ENCODE measurements at regions not wholly inside any gene's neighbourhood (a gene's known extent, or its start where the extent isn't known, plus 50 kb on each side); places are given as distances from the start of the nearest gene placed in this dataset.

DNA sequence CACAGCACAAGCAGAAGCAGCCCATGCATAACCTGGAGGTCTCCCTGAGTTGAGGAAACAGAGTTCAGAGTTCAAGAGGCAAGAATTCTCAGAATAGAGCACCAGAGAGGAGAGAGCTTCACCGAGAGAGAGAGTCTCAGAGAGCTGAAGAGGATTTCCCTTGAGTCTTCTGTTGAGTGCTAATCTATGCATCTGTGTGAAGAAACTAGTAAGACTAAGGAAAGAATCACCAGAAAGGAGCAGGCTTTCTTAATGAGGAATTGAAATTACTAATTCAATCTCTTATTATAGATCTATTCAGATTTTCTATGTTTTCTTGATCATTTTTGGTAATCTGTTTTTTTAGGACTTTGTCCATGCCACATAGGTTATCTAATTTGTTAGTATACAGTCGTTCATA is 89.3 kb upstream of the CTAGE1 start:
- Mint-ChIP-seq H3K4me1 (no peaks in the 10 kb centered on the region), H3K27me3 (ENCODE audit: insufficient read depth, low read depth) (no peaks in the 10 kb centered on the region), H3K36me3 (no peaks in the 10 kb centered on the region), H3K4me3 (no peak overlapping the region), H3K27ac (no peak overlapping the region), H3K9me3 (no peaks in the 10 kb centered on the region)
- Histone ChIP-seq H3K27me3 (no peaks in the 10 kb centered on the region), H3F3A (ENCODE audit: low read depth) (no peaks in the 10 kb centered on the region), H2AFZ (replicated peaks) (no peak overlapping the region), H3K36me3 (no peaks in the 10 kb centered on the region), H3K27ac (no peak overlapping the region), H3K4me3 (no peak overlapping the region), H4K20me1 (ENCODE audit: low read depth) (no peaks in the 10 kb centered on the region), H3K4me2 (no peak overlapping the region), H3K79me2 (ENCODE audit: low read depth) (no peaks in the 10 kb centered on the region), H3K9ac (no peak overlapping the region), H3K4me1 (no peaks in the 10 kb centered on the region), H3K9me3 (ENCODE audit: low read depth) (no peaks in the 10 kb centered on the region)
- no peak for DNase-seq (ENCODE audit: low spot score)
- TF ChIP-seq EZH2phosphoT487 (IDR thresholded peaks at IDR 0.05) (no peak), EZH2 (IDR thresholded peaks at IDR 0.05) (no peak), CTCF (IDR thresholded peaks at IDR 0.05) (no peak)

GRCh38 chr18:22509423-22509822 is 91.7 kb upstream of the CTAGE1 start:
- Mint-ChIP-seq H3K4me3 (no peak overlapping the region), H3K36me3 (no peaks in the 10 kb centered on the region), H3K27ac (no peak overlapping the region), H3K27me3 (ENCODE audit: insufficient read depth, low read depth) (no peaks in the 10 kb centered on the region), H3K9me3 (no peaks in the 10 kb centered on the region), H3K4me1 (no peaks in the 10 kb centered on the region)
- Histone ChIP-seq H4K20me1 (ENCODE audit: low read depth) (no peaks in the 10 kb centered on the region), H3K4me3 (no peak overlapping the region), H3K4me2 (no peak overlapping the region), H3K4me1 (no peaks in the 10 kb centered on the region), H3K9ac (no peak overlapping the region), H3K9me3 (ENCODE audit: low read depth) (no peaks in the 10 kb centered on the region), H3K36me3 (no peaks in the 10 kb centered on the region), H3K27ac (no peak overlapping the region), H2AFZ (replicated peaks) (no peak overlapping the region), H3K79me2 (ENCODE audit: low read depth) (no peaks in the 10 kb centered on the region), H3F3A (ENCODE audit: low read depth) (no peaks in the 10 kb centered on the region), H3K27me3 (no peaks in the 10 kb centered on the region)
- TF ChIP-seq CTCF (IDR thresholded peaks at IDR 0.05) (no peak), EZH2phosphoT487 (IDR thresholded peaks at IDR 0.05) (no peak), EZH2 (IDR thresholded peaks at IDR 0.05) (no peak)
- no peak for DNase-seq (ENCODE audit: low spot score)

DNA sequence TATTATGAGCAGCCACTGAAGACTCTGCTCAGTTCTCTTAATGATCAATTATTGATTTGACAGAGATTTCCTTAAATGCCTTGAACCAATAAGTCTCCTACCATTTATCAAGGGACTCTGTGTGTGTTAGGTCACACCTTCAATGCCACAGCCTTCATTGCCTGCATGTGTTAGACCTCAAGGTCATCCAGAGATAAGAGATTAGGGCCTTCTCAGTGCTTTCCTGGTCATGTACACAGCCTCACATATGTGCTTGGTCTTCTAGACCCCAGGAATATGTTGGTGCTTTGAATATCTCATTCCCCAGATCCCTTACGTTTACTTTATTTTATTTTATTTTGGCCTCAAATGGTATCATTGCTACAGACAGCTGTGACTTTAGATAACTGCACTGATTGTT is 93.0 kb upstream of the CTAGE1 start:
- no peaks in the 10 kb centered on the region for H3K79me2 ChIP-seq (ENCODE audit: low read depth)
- H3K27me3 ChIP-seq, result no peaks in the 10 kb centered on the region
- H2AFZ ChIP-seq (replicated peaks), result no peak overlapping the region
- Mint-ChIP-seq H3K36me3 (no peaks in the 10 kb centered on the region), H3K27me3 (ENCODE audit: insufficient read depth, low read depth) (no peaks in the 10 kb centered on the region), H3K4me1 (no peaks in the 10 kb centered on the region), H3K9me3 (no peaks in the 10 kb centered on the region), H3K27ac (no peak overlapping the region), H3K4me3 (no peak overlapping the region)
- H3F3A ChIP-seq (ENCODE audit: low read depth), result no peaks in the 10 kb centered on the region
- no peaks in the 10 kb centered on the region for H4K20me1 ChIP-seq (ENCODE audit: low read depth)
- no peak overlapping the region for H3K4me2 ChIP-seq
- H3K9me3 ChIP-seq (ENCODE audit: low read depth), result no peaks in the 10 kb centered on the region
- H3K4me3 ChIP-seq, result no peak overlapping the region
- no peak for DNase-seq (ENCODE audit: low spot score)
- TF ChIP-seq EZH2 (IDR thresholded peaks at IDR 0.05) (no peak), CTCF (IDR thresholded peaks at IDR 0.05) (no peak), EZH2phosphoT487 (IDR thresholded peaks at IDR 0.05) (no peak)
- H3K4me1 ChIP-seq, result no peaks in the 10 kb centered on the region
- no peak overlapping the region for H3K27ac ChIP-seq
- no peak overlapping the region for H3K9ac ChIP-seq
- no peaks in the 10 kb centered on the region for H3K36me3 ChIP-seq
